NOMO-1 (cell line): ENCODE measurements at regions not wholly inside any gene's neighbourhood (a gene's known extent, or its start where the extent isn't known, plus 50 kb on each side); places are given as distances from the start of the nearest gene placed in this dataset.

Experiments used
- DNase-seq, 2 experiments: peaks; one replicate each; lab custom pipeline; 2025; ENCODE audit not compliant: unreplicated experiment in 2 of 2; lab: John Stamatoyannopoulos, UW

DNA sequence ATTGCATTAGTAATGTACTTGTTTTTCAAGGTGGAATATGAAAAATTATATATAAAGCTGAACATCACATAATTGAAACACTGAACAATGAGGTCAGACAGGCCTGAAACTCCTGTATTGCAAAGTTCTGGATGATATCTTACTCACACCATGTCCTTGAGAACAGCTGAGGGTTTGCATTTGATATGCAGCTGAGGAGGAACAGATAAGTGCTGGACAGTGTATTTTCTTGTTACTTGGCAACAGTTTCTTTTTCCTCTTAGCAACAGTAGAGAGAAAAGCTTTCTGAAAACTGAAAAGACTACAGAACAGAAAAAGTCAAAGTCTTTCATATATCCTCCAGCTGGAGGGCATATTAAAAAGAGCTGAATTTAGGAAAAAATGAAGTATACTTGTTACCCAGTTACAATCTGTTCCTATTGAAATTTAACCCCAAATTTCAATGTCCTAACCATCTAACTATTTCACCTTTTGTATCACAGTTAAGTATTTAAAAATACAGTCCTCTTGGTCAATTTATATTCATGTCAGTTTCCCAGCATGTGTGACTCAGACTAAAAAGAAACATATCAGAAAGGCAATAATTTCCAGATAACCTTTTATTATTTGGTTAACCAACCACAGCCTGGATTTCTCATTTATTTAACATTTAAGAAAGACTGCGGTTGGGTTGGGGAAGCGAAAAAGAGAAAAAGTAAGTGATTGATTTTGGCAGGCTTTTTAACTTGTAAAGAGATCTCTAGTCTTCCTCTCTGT, 733.0 kb upstream of the DPPA4 start:
- DNase-seq = no peak

GRCh38 chr3:110074095-110074494, 736.7 kb upstream of the DPPA4 start:
- no peak for DNase-seq

- no peak for DNase-seq
These were observed 739.7 kb upstream of the DPPA4 start for GRCh38 chr3:110077093-110077492.

GRCh38 chr3:110093411-110093810, 756.1 kb upstream of the DPPA4 start:
- no peak for DNase-seq

DNA sequence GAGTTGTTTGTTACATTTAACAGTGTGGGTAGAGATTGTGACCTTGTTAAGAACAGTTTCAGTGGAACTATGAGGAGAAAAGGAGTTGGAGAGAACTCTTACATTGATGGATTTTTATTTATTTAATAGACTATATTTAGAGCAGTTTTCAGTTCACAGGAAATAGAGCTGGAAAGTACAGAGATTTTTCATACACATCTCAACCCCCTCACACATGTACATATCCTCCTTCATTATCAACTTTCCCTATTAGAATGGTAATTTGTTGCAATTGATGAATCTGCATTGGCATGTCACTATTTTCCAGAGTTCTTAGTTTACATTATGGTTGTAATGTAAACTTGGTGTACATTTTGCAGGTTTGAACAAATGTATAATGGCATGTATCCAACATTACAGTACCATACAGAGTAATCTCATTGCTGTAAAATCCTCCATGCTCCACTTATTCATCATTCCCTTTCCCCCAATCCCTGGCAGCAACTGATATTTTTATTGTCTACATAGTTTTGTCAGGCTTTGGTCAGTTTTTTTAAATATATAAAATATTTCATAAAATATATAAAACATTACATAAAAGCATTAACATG, 756.6 kb upstream of the DPPA4 start:
- no peak for DNase-seq

DNA sequence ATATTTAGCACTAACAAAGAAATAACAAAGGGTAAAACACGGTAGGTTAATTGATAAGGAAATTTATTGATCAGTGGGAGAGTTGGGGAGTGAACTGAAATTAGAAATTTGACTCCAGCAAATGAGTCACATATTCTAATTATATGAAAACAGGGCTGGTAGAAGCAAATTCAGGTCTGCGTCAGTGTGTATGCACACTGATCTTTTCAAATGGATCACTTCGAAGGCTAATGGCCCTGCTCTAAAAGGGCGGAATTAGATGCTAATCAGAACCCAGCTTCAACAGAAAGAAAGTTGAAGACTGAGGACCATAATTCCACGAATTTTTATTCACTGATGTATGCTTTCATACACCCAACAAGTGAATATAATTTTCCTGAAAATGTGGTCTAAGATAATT, 762.4 kb upstream of the DPPA4 start:
- no peak for DNase-seq

DNA sequence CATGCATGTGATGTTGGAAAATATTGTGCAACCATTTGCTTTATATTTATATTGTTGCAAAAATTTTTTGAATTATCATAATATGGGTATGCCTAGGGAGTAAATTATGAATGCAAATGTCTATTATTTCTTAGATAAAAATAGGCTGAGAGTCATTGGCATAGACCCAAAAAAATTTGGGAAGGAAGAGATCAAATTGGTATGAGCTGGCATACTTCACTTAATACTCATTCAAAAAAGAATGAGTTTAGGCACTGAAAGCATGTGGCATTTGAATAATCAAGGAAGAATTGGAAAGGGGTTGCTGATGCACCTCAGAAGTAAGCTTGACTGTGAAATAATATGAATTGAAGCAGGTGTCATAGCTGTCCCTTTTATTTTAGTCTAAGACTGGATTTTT, 764.0 kb upstream of the DPPA4 start:
- no peak for DNase-seq

DNA sequence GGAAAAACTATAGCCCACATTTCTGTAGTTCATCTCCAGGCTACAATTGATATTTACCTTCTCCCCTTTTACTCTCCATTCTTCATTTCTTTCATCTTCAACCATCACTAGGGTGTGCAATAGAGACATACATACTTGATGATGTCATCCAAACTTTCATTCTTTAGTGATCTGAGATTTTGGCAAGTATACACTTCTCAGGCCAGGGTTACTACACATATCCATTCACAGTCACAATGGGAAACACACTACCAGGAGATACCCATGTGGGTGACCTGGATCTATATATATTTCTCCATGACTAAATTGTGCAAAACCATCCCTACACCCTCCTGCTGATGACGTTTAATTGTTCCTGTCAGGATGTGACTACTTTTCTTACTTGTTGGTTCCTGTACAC, 769.5 kb upstream of the DPPA4 start:
- DNase-seq = no peak

DNA sequence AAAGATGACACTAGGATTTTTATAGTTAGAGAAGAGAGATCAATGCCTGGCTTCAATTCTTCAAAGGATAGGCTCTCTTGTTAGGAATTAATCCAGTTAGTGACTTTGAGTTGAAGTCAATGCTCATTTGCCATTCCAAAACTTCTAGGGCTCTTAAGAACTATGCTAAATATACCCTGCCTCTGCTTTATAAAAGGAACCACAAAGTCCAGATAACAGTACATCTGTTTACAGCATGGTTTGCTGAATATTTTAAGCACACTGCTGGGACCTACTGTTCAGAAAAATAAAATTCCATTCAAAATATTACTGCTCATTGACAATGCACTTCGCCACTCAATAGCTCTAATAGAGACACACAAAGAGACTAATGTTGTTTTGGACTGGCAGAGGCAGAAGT, 786.6 kb upstream of the DPPA4 start:
- no peak for DNase-seq

- DNase-seq = no peak
These were observed 788.7 kb upstream of the DPPA4 start for GRCh38 chr3:110126065-110126464.

DNA sequence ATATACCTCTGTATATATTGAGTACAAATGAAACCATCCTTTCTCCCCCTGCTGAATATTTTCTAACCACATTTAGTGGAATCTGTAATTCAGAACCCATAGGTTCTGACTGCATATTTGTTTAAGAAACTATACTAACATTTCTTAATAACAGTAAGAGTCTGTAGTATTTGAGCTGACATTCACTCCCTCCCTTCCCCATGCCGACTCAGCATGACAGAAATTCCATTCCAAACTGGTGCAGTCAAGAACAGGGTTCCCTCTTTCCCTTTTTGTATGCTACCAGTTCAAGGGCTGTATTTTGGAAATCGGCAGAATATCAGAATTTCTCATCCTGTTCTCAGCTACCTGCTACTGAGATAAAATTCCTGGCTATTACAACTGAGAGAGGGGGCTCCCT, 796.6 kb upstream of the DPPA4 start:
- DNase-seq = no peak

DNA sequence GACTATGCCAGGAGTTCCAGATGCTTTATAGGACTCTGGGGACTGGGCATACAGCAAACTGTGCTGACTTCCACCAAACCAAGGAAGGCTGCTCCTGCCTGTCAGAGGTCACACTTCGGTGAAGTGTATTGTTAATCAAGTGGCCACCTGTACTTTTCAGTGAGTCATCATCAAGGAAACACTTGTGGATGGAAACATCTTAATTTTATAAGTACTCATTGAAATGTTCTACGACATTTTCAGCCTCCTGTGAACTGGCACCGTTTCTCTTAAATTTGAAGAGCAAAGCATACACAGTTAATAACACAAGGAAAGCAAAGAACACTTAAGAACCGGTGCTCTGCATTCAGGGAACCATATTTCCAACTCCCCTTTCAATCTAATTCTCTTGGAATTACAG, 801.7 kb upstream of the DPPA4 start:
- no peak for DNase-seq

DNA sequence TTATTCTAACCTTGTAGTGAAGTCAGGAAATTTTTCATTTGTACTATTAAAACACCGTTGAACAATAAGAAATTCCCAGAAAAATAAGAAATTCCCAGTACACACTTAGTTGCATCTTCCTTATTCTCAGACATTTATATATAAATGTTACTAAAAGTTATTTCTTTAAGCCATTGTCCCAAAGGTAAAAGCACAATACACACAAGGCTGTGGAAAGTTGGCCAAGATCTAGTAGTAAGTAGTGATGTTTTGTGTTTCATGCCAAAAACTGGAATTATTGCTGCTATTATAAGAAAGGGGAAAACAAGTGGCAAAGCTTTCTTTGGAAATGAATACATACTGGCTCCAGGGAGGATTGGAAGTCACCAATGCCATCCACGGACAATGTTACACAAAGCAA, 802.5 kb upstream of the DPPA4 start:
- no peak for DNase-seq

- DNase-seq = no peak
These were observed 812.4 kb upstream of the DPPA4 start for GRCh38 chr3:110149763-110150162.

DNA sequence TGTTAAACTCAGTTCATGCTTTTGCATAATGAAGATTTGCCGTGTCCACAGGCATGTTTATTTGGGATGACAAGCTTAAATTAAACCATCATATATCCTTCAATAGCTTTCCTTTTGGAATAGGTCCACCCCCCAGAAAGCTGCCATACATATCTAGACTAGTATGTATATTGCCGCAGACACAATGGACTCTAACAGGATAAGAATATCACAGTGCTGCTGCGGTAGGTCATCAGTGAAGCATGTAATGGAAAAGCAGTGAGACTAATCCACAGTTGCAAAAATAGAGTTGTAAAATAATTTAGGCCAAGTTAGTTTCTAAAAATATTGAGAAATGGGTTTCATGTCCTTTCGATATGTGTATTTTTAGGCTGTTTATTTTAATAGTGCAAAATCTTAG, 819.9 kb upstream of the DPPA4 start:
- DNase-seq = no peak

DNA sequence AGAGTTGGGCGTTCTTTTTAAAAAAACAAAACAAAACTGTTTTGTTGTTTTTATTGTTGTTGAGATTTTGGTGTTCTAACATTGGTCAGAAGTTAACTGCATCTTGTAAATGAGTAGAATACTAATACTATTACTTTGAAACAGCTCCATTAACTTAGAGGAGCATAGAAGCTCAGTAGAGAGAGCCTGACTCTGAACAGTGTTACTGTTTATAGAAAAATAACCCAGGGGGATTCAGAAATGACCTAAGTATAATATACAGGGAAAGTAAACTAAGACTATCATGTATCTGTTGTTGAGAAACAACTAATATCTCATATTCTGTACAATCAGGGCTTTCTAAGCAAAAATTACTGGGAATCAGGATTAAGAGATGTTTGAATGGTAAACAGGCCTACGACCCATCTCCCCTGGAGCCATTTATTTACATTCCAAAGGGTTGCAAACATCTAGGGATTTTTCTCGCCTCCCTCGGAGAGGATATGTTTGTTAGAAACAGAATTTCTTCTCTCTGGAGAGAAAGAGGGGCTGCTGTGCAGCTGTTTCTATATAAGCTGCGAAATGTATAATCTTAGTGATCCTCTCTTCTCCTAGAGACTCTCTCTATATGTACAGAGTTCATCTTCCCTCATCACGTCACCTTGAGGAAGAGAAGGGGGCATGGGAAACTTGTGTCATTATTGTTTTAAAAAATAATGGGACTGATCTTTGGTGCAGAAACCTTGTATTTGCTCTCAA, 827.5 kb upstream of the DPPA4 start:
- no peak for DNase-seq

GRCh38 chr3:110165370-110165743, 828.0 kb upstream of the DPPA4 start:
- DNase-seq = no peak

DNA sequence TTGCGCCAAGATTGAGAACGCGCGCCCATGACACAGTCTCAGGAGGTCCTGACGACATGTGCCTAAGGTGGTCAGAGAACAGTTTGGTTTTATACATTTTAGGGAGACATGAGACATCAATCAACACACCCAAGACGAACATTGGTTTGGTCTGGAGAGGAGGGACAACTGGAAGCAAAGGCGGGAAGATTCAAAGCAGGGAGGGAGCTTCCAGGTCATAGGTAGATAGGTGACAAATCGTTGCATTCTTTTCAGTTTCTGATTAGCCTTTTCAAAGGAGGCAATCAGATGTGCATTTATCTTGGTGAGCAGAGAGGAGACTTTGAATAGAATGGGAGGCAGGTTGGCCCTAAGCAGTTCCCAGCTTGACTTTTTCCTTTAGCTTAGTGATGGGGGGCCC, 828.4 kb upstream of the DPPA4 start:
- DNase-seq = no peak

GRCh38 chr3:110166791-110167190, 829.4 kb upstream of the DPPA4 start:
- no peak for DNase-seq

DNA sequence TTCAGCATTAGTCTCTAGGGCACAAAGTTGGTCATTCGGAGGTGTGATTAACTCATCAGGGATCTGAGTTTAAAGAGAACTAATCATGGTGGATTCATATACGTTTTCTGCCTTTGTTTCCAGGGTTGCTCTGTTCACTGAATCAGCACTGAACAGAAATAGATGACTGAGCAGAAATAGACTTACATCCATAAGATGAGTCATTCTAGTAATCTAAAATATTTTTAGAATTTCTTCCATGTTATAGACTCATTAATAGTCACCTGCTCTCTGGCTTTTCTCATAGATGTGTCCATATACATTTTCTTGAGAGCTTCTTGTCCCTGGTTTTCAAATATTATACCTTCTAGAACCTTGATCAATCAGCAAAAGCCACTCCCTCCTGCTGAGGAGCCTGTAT, 837.6 kb upstream of the DPPA4 start:
- no peak for DNase-seq

DNA sequence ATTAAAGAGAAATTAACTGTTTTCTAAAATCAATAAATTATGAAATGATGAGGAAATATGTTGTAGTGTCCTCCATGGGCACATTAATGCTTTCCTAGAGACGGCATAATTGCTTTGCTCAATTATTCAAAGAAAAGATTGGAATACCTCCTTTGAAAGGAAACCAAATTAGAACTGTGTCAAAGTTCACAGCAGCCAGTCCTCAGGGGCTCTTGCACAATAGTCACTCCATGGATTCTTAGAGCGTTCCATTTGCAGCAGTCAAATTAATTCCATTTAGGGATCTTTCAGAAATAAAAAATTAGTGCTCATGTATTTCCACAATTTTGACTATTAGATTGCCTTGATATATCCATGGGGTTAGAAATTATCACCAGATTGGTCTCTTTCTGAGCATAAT, 841.6 kb upstream of the DPPA4 start:
- DNase-seq = no peak

DNA sequence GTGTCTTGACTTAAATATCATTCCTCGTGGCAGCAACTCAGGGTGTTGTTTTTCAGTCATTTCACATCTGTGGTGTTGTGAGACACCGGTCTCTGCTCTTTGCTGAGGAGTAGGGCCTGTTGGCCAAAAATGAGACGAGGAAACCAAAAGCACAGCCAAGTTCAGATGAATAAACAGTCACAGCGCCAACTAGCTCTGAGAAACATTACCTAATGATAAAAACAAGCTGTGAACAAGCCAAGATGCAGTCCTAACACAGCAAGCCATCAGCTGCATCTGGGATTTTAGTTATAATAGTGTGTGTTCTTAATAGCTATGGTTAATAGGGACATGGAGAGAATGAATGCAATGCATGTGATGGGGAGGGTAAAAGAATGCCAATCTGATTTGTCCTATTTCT, 843.4 kb upstream of the DPPA4 start:
- DNase-seq = no peak
